NCI-H446 (cell line): ENCODE measurements at regions not wholly inside any gene's neighbourhood (a gene's known extent, or its start where the extent isn't known, plus 50 kb on each side); places are given as distances from the start of the nearest gene placed in this dataset.

ENCODE experiments used
- DNase-seq, 2 experiments: peaks; one replicate each; lab custom pipeline; 2025; lab: John Stamatoyannopoulos, UW

DNA sequence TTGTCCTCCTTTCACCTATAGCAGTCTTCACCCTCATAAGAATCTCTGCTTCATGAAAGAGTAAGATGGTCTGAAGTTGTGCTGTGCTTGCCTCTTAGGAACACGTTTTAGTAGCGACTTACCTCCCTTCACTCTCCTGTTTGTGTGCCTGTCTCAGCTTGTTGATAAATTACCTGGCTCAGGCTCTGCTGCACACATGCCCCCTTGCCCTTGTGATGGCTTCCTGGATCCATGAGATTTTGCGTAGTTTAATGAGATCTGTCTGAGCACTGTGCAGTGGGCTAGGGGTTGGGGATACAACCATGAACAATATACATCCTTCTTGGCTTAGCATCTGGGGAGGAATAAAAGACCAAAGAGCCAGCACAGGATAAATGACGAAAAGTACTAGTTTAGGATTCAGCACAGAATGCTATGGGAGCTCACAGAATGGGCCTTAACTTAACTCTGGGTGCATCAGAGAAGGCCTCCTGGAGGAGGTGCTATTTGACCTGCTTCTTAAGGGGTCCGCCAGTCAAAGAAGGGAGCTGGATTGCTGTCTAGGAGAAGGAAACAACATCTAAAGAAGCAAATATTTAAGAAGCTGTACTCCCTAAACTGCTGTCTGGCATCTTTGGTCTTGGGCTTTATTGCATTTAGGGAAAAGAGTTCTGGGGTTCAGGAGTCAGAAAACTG, 175.7 kb upstream of the PLXNA2 start:
- no peak for DNase-seq

DNA sequence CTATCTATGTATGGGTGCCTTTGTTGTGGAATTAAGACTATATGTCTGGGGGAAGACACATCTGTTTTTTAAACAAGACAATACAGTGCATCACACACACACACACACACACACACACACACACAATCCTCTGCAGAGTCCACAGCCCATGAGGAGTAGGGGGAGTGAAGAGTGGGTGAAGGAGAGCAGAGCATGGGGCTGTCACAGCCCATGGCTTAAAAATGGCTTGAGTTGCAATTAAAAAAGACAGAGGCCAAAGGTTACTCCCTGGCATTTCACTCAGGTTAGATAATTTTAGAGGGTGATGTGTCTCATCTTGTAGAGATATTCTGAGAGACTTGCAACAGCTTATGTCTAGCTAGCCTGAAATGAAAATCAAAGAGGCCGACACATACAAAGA, 176.5 kb upstream of the PLXNA2 start:
- DNase-seq = no peak

DNA sequence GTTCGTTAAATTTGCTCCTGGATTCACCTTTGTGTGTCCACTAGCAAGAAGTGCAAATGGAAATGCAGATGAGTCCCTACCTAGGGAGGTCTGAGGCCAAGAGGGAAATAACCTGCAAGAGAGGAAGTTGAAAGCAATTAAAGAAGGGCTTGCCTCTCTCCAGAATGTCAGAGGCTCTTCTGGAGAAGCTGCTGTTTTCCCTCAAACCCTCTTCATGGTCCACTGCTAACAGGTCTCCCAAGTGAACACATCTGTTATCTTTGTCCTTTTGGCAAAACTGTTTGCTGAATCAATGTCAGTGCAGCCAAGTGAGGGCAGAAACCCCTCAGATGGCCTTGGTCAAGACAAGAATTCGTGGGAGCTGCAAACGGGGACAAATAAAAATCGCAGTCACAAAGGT, 177.3 kb upstream of the PLXNA2 start:
- DNase-seq = no peak

DNA sequence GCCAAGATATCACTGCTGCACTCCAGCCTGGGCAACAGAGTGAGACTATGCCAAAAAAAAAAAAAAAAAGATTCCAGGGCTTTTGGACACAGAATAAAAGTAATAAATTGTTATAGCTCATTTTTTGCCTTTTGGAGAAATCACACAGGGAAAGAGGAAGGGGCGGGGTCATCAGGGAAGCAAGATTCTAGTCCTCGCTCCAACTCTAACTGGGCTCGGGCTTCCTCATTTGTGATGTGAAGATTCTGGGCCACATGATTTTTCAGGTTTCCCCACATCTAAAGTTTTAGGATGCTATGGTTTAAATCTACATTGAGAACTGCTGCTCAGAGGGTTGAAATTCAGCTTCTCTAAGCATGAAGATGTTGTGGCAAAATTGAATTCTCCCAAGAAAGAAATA, 179.3 kb upstream of the PLXNA2 start:
- DNase-seq = no peak

DNA sequence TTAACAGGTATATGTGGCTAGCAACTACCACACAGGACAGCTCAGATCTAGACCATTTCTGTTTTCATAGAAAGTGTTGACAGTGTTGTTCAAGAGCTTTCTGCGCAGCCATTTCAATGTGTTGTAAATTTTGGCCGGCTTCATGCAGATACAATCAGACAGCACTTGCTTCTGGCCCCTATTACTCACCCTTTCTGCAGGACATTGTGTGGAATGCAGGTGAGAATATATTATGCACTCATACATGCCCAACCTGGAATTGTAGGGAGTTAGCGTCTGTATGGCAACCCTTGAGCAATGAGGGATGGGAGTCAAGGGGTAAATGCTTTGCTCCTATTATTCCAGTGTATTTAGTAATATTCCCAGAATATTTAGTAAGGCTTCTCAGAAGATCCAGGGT, 180.9 kb upstream of the PLXNA2 start:
- DNase-seq = no peak

DNA sequence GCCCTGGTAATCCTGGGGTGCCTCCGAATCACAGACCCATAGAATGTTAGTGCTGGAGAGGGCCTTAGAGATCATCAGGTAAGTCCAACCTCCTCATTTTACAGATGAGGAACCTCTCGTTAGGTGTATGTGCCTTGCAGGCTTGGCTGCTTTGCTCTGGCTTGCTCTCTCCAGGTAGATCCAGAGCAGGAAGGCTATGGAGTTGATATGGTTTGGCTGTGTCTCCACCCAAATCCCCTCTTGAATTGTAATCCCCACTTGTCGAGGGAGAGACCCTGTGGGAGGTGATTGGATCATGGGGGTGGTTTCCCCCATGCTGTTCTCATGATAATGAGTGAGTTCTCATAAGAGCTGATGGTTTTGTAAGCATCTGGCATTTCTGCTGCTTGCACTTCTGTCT, 186.0 kb upstream of the PLXNA2 start:
- DNase-seq = no peak

DNA sequence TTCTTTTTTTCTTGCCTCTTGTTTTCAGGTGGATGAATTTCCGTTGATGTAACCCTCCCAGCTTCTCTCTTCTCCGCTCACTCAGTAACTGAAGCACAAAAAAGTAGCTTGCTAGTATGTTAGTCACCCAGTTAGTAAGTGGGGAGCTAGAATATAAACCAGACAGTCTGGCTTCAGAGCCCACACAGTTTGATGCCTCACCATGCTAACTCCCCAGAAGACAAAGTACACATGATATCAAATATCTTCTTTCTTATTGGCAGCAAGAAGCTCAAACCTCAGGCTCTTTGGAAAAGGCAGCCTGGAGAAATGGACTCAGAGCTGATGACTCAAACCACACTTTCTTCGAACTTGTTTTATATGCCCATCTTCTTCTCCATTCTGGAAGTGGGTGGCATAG, 187.5 kb upstream of the PLXNA2 start:
- no peak for DNase-seq

DNA sequence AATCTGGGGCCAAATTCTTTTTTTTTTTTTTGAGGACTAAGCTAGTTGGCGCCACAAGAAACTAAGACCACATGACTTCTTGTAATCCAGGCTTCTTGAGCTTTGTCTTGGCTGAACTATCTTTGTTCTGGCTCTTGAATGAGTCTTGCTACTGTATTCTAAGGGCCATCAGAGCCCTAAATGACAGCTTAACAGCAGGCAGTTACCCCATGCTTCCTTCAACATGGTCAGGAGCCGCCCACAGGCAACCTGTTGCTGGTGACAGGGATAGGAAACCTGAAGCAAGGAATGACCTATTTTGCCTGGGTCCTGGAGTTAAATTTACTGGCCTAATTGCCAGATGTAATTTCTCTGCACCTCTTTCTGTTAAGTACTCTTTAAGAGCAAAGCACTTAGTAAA, 188.2 kb upstream of the PLXNA2 start:
- DNase-seq = no peak

DNA sequence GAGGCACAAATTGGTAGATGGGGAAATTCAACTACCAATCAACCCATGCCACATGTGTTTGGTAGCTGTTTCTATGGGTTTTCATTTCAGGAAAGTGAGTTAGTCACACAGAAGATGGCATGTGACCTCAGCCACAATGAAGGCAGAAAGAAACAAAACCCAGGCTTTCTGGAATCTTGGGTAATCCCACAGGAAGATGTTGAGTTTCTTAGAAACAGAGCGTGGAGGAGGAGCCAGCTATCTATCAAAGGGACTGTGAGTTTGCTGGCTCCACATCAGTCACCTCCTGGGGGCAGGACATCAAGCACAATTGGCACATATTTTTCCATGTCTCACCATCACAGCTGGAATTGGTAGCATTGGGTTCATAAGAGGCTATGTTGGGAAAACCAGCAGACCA, 188.9 kb upstream of the PLXNA2 start:
- no peak for DNase-seq

DNA sequence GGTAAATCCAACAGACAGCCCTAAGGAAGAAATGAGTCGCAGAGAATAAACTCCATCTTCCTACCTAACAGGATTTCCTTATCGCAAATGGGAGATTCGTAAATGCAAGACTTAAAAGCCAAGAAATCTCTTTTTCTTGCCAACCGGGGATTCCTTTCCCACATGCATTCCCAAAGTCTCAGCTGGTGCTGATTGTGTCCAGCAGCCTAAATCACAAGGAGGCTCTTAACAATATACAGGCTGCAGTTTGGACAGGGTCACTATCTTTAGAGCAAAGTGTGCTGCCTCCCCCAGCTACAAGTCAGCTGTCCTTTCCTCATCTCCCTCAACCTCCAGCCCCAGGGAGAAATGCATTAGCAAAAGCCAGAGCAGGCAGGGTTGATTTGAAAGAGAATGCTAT, 189.8 kb upstream of the PLXNA2 start:
- DNase-seq = no peak

DNA sequence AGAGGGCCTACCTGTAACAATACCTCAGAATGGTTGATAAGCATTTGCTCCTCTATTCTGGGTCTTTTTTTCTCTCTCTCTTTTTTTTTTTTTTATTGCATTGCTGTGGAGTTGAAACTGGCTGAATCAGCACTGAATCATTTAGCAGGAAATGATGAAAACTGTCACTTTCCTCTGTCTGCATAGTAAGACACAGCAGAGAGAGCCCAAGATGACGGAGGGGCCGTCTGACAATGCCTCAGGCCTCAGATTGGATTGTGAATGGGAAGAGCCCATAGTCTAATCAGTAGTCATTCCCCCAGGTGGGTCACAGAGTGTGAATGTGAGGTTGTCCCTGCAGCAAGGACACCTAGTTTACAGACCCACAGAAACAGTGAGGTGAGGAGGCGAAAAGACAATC, 193.2 kb upstream of the PLXNA2 start:
- DNase-seq = no peak

DNA sequence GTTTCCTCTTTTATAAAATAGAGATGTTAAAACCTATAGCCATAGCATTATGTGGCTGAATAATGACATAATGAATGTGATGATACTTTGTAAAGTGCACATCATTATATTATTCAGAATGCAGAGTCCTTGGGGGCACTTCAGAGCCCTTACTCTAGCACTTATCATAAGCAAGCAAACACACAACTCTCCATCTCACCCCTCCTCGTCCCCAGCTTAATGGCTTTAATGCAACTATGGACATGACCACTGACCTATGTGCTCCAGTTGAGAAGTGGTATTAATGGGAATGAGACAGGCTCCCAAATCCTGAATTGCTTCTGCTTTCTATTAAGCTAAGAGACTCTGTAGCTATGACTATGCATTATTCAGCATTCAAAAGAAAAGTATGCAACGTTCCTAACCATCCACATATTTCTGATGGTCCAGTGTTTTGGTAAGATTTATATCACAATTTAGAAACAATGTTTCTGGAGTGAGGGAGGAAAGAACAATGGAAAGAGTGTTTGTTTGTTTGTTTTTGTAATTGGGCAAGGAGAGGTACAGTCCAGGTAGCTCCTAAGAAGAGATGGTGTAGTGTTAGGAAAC, 194.0 kb upstream of the PLXNA2 start:
- no peak for DNase-seq

DNA sequence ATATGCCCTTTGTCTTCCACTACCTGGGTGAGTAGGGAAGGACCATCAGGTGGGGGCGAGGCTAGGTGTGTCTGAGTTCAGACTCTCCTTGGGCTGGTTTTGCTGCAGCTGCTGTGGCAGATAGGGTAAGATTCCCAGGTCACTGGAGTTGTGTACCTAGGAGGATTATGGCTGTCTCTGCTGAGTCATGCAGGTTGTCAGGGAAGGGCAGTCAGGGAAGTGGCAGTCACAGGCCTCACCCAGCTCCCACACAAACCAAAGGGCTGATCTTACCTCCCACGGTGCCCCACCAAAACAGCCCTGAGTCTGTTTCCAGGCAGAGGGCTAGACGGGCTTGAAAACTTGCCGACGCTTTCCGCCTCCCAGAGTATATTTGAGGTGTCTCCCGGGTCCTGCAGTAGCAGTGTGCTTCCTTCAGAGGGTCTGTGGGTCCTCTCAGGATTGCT, 201.6 kb upstream of the PLXNA2 start:
- DNase-seq = no peak

DNA sequence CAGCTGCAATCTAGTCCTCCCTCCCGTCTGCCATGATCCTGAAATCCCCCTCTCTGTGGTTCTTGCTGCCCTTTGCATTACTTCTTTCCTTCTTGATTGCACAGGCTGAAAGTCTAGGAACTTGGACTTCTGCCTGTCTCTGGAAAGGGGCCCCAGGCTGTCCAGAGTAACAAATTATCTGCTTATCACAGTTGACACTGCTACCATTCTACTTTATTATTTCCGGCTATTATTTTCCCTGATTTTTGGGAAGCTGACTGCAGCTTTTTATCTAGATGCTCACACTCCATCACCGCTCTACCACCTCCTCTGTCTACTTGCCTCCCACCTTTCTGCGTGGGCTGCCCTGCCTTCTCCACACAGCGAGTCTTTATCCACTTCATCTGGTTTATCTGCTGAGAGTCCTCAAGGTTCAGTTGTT, 202.1 kb upstream of the PLXNA2 start:
- DNase-seq = no peak

DNA sequence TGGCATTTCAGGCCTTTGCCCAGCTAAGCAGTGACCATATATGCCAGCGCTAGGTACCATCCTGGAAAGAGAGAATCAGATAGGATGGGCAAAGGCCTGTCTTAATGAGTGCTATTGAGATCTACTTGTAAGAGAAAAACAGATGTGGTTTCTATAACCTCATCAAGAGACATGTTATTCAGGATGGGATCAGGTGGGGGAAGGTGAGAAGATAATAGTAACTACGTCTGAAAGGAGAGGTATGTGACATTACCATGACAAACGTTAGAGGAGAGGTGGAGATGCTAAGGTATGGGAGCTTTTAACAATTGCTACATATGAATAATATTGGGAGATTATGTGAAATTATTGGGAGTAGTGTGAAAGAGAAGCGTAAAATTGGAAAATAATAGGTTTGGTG, 204.2 kb upstream of the PLXNA2 start:
- no peak for DNase-seq

DNA sequence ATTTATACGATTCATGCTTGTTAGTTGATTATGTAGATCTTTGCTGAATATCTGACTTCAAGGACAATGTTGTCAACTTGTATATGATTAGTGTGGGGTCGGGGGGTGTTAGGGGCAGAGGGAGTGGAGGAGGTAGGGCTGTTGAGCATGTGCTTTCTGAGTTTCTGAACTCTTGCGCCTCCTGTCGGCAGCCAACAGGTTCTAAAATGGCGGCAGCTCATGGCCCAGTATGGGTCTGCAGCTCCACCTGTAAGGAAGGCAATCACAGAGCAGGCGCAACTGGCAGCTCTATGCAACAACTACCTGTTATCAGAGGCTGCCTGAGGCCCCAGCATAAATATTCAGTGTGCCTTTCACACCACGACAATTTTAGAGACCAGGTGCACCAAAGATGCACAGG, 205.8 kb upstream of the PLXNA2 start:
- no peak for DNase-seq

DNA sequence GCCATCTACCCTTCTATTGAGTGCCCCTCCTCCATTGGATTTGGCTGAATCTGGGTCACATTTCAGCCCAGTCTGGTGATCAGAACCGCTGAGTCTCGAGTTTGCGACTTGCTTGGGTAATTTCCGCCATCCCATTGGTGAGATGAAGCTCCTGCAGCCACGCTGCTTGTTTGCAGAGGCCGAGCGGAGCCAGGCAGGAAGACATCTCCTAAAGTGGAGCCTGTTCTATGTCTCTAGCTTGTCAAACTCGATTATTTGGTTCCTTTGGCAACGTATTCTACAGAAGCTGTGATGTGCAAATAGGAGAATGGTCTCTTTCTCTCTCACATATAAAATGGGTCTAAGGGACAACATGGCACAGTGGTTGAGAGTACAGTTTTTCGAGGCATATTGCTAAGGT, 206.8 kb upstream of the PLXNA2 start:
- DNase-seq = no peak

DNA sequence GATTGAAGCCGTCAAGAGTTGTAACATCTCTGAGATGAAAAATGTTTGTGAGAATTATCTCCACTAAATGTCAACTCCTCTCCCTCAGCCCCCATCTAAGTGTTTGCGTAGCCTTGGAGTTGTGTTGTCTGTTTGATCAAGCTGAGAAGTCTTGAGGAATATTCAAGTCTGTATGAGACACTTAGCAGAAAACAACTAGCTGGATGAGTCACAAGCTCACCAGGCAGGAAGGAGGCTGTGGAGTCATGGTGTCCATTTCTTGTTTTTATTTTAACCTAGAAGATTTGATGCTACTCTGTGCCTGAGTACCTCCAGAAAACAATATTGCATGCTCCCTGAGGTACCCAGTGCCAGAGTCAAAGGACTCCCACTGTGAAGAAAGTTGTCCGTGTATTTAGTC, 211.6 kb upstream of the PLXNA2 start:
- peak in 1 of 2 experiments; percentile 13 for DNase-seq

DNA sequence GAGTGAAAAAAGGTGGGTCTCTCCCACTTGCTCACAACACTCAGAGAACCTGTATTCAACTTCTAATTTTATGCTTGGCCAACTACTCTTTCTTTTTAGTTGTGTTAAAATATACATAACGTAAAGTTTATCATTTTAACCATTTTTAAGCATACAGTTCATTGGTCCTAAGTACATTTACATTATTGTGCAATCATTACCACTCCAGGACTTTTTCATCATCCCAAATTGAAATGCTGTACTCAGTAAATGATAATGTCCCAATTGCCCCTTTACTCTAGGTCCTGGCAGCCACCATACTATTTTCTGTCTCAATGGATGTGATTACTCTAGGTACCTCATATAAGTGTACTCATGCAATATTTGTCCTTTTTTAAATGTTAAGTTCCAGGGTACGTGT, 212.3 kb upstream of the PLXNA2 start:
- no peak for DNase-seq

DNA sequence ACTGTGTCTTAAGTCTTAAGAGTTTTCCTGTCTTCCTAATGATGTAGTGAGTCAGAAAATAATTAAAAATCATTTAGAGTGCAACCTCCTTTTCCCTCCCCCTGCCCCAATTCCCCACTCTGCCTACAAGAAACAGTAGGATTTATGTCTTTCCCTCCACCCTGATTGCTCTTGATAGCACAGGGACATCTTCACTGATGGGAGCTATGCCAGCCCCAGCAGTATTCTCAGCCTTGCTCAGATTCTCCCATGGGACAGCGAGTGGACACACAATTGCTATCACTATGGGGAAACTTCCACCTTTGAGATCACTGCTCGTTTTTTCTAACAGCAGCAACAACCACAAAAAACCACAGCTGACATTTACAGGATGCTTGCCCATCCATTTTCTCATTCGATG, 216.6 kb upstream of the PLXNA2 start:
- no peak for DNase-seq

DNA sequence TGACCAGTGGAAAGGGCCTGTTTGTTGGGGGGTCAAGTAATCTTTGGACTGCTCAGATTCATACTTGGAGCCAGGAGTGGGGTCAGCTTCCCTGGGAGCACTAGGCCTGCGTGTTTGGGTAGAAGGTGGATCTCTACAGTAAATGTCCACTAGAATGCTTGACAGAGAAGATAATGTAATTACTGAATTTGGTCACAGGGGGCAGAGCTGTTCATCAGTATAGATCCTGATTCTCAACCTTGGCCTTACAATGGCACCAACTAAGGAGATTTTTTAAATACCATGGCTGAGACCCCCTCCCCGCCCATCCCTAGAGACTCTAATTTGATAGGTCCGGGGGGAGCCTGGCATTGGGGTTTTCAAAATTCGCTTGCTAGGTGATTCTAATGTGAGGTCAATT, 217.5 kb upstream of the PLXNA2 start:
- DNase-seq = no peak

DNA sequence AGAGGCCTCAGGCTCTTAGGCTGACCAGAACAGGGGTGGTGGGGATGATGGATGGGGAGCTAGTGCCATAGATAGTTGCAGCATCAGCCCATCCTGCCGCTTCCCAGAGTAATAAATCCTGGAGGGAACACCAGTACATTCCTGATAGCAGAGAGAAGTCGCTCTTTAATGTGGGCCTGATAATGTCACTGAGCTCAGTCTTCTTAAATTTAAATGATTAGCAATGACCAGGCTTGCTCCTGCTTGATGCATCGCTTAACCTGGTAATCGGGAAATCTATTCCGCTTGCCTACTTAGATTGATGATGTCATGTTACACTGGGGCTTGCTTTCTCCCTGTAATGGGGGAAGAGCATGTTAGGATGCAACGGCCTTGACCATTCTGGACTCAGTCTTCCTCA, 218.6 kb upstream of the PLXNA2 start:
- no peak for DNase-seq

DNA sequence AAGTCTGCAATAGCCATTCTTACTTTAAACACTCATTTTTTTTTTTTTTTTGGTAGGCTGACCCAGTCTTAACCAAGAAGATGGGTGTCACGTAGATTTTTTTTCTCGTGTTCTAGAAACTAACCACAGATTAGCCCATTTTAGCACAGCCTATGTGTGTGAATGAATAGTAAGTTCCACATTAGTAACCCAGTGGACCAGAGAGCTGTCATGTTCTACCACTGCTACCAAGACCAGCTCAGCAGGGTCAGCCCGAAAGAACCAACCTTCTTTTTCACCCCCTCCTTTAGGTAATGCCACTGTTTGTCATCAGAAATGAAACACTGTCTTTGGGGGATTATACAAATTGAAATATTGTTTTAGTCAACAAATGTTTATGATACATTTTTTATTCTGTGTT, 221.1 kb upstream of the PLXNA2 start:
- no peak for DNase-seq
